H1 (cell line): ENCODE measurements at regions not wholly inside any gene's neighbourhood (a gene's known extent, or its start where the extent isn't known, plus 50 kb on each side); places are given as distances from the start of the nearest gene placed in this dataset.

ENCODE experiments used
- CTCF ChIA-PET: fragments of 300-600 bp; sonication (Branson Sonifier 250); formaldehyde crosslinking; loops from one replicate; lab custom pipeline; 2021; ENCODE audit not compliant: partially characterized antibody; lab: Charles Lee
- POLR2A ChIA-PET: fragments of 300-600 bp; sonication (Branson Sonifier 250); formaldehyde crosslinking; loops from one replicate; lab custom pipeline; 2021; ENCODE audit warnings: inconsistent platforms; ENCODE audit not compliant: partially characterized antibody; lab: Charles Lee
- DNase-seq, 2 experiments: peaks; one replicate each; pipeline versions ENCODE4 v3.0.0 to v3.0.0-alpha.2; 2010 to 2022; ENCODE audit warnings: low spot score in 2 of 2, low read depth in 1 of 2, mixed read lengths in 1 of 2
- FAIRE-seq: peaks from 2 replicates; lab custom pipeline; 2011; peaks lifted over from hg19 to GRCh38; lab: Jason Lieb, UNC
- H2AFZ ChIP-seq: 2 replicates; pipeline ENCODE4 v1.8.1; 2012; ENCODE audit warnings: low read length, inconsistent platforms
- H2AK5ac ChIP-seq: 2 replicates; pipeline ENCODE4 v1.6.1; 2013; ENCODE audit warnings: low read depth, low read length
- H2BK120ac ChIP-seq: replicated peaks from 2 replicates; pipeline ENCODE3; 2013; ENCODE audit warnings: low read depth, low read length, inconsistent platforms
- H2BK12ac ChIP-seq: 2 replicates; pipeline ENCODE4 v1.6.1; 2013; ENCODE audit warnings: low read depth, low read length
- H2BK15ac ChIP-seq: 2 replicates; pipeline ENCODE4 v1.6.1; 2013; ENCODE audit warnings: low read length
- H2BK20ac ChIP-seq: 2 replicates; pipeline ENCODE4 v1.6.1; 2013; ENCODE audit warnings: low read length
- H2BK5ac ChIP-seq: 2 replicates; pipeline ENCODE4 v1.6.1; 2013; ENCODE audit warnings: low read depth, low read length
- H3K14ac ChIP-seq: 2 replicates; pipeline ENCODE4 v1.6.1; 2013; ENCODE audit warnings: inconsistent platforms; ENCODE audit not compliant: insufficient read length
- H3K18ac ChIP-seq: 2 replicates; pipeline ENCODE4 v1.6.1; 2013; ENCODE audit warnings: low read length; ENCODE audit errors: extremely low read depth
- H3K23ac ChIP-seq: 2 replicates; pipeline ENCODE4 v1.6.1; 2013; ENCODE audit warnings: inconsistent platforms; ENCODE audit not compliant: insufficient read length
- H3K23me2 ChIP-seq: 2 replicates; pipeline ENCODE4 v1.6.1; 2013; ENCODE audit warnings: low read depth, low read length
- H3K27ac ChIP-seq: 2 replicates; pipeline ENCODE4 v1.6.1; 2011; ENCODE audit warnings: low read depth, low read length, inconsistent platforms
- H3K27me3 ChIP-seq, 4 experiments: replicated peaks in 1 of 4; 1 replicate in 1 of 4; 2 replicates in 3 of 4; pipeline versions ENCODE4 v1.6.1 to v1.8.1; 2011 to 2013; ENCODE audit warnings: low read length in 3 of 4, mild to moderate bottlenecking in 3 of 4, inconsistent platforms in 2 of 4, mixed read lengths in 2 of 4, moderate library complexity in 1 of 4; ENCODE audit not compliant: control insufficient read depth in 3 of 4, insufficient read depth in 3 of 4; ENCODE audit errors: extremely low read depth in 1 of 4
- H3K36me3 ChIP-seq, 4 experiments: 2 replicates each; pipeline versions ENCODE4 v1.6.1 to v1.8.1; 2011 to 2013; ENCODE audit warnings: mild to moderate bottlenecking in 4 of 4, low read length in 3 of 4, moderate library complexity in 2 of 4, control low read depth in 1 of 4, inconsistent platforms in 1 of 4; ENCODE audit not compliant: insufficient read depth in 4 of 4, control insufficient read depth in 2 of 4
- H3K4ac ChIP-seq: replicated peaks from 2 replicates; pipeline ENCODE3; 2013; ENCODE audit warnings: low read length, low read depth, mixed read lengths, inconsistent platforms; ENCODE audit not compliant: insufficient read length
- H3K4me1 ChIP-seq, 4 experiments: replicated peaks in 1 of 4; 1 replicate in 1 of 4; 2 replicates in 3 of 4; pipeline versions ENCODE4 v1.6.1 to v1.8.1; 2011 to 2013; ENCODE audit warnings: low read length in 3 of 4, inconsistent platforms in 2 of 4, mixed read lengths in 1 of 4; ENCODE audit not compliant: insufficient read depth in 4 of 4, control insufficient read depth in 3 of 4
- H3K4me2 ChIP-seq, 2 experiments: 2 replicates each; pipeline versions ENCODE4 v1.6.1 to v1.8.1; 2011 to 2013; ENCODE audit warnings: low read depth in 2 of 2, low read length in 2 of 2, control low read depth in 1 of 2, inconsistent platforms in 1 of 2, mild to moderate bottlenecking in 1 of 2; ENCODE audit not compliant: insufficient read depth in 1 of 2
- H3K4me3 ChIP-seq, 4 experiments: fragments of 200-600, 300-600 bp in 1 of 4; sonication (generic), shearing (Covaris generic), sonication (Bioruptor Twin) in 1 of 4; 2 replicates each; pipeline versions ENCODE4 v1.5.1 to v1.8.1; 2011 to 2016; ENCODE audit warnings: low read length in 4 of 4, low read depth in 3 of 4, control low read depth in 2 of 4, inconsistent platforms in 2 of 4, mild to moderate bottlenecking in 2 of 4, mixed read lengths in 1 of 4, moderate library complexity in 1 of 4; ENCODE audit not compliant: insufficient read depth in 2 of 4; ENCODE audit errors: extremely low read depth in 1 of 4
- H3K56ac ChIP-seq: replicated peaks from 2 replicates; pipeline ENCODE3; 2013; ENCODE audit warnings: low read depth, mild to moderate bottlenecking, mixed read lengths, low read length, inconsistent platforms; ENCODE audit not compliant: insufficient read length
- H3K79me1 ChIP-seq: 2 replicates; pipeline ENCODE4 v1.6.1; 2013; ENCODE audit warnings: low read depth, low read length, control low read depth
- H3K79me2 ChIP-seq, 2 experiments: 2 replicates each; pipeline versions ENCODE4 v1.6.1 to v1.8.1; 2012 to 2013; ENCODE audit warnings: low read length in 2 of 2, mild to moderate bottlenecking in 2 of 2, inconsistent platforms in 1 of 2; ENCODE audit not compliant: insufficient read depth in 2 of 2, control insufficient read depth in 1 of 2
- H3K9ac ChIP-seq, 4 experiments: replicated peaks in 1 of 4; 1 replicate in 1 of 4; 2 replicates in 3 of 4; pipeline versions ENCODE4 v1.6.1 to v1.8.1; 2011 to 2013; ENCODE audit warnings: low read depth in 3 of 4, low read length in 3 of 4, control low read depth in 2 of 4, mild to moderate bottlenecking in 2 of 4, moderate library complexity in 2 of 4, inconsistent platforms in 1 of 4; ENCODE audit errors: extremely low read depth in 1 of 4
- H3K9me3 ChIP-seq, 2 experiments: 2 replicates each; pipeline versions ENCODE4 v1.6.1 to v1.8.1; 2012 to 2013; ENCODE audit warnings: mild to moderate bottlenecking in 2 of 2, moderate library complexity in 2 of 2, control low read depth in 1 of 2, inconsistent platforms in 1 of 2, low read depth in 1 of 2, low read length in 1 of 2, mixed read lengths in 1 of 2; ENCODE audit not compliant: insufficient read depth in 2 of 2
- H4K20me1 ChIP-seq, 2 experiments: replicated peaks in 1 of 2; 2 replicates each; pipeline versions ENCODE3 to v1.8.1; 2011 to 2013; ENCODE audit warnings: inconsistent platforms in 2 of 2, low read length in 2 of 2, mild to moderate bottlenecking in 1 of 2; ENCODE audit not compliant: insufficient read depth in 2 of 2, control insufficient read depth in 1 of 2
- H4K5ac ChIP-seq: 2 replicates; pipeline ENCODE4 v1.6.1; 2013; ENCODE audit warnings: low read length, low read depth, mixed read lengths, inconsistent platforms; ENCODE audit not compliant: insufficient read length
- H4K8ac ChIP-seq: 2 replicates; pipeline ENCODE4 v1.8.0; 2013; ENCODE audit warnings: mild to moderate bottlenecking, moderate library complexity, low read length, inconsistent platforms; ENCODE audit not compliant: insufficient read depth; ENCODE audit errors: extremely low read depth
- H4K91ac ChIP-seq: replicated peaks from 2 replicates; pipeline ENCODE3; 2013; ENCODE audit warnings: low read length, mixed read lengths, inconsistent platforms; ENCODE audit not compliant: insufficient read length
- HDAC6 ChIP-seq: IDR thresholded peaks from one replicate; pipeline ENCODE4 v1.7.1; 2012; ENCODE audit warnings: low read depth, mild to moderate bottlenecking, inconsistent platforms, low read length, moderate library complexity
- KDM4A ChIP-seq: IDR thresholded peaks from one replicate; pipeline ENCODE4 v1.7.1; 2012; ENCODE audit warnings: low read depth, mild to moderate bottlenecking, moderate library complexity, low read length, inconsistent platforms; ENCODE audit not compliant: severe bottlenecking
- KDM5A ChIP-seq: fragments of 200-600 bp; IDR thresholded peaks from 2 replicates; pipeline ENCODE4 v1.7.1; 2012; ENCODE audit warnings: mild to moderate bottlenecking, low read length, inconsistent platforms, mixed read lengths
- SP2 ChIP-seq: IDR thresholded peaks from 2 replicates; pipeline ENCODE4 v1.6.1; 2012; ENCODE audit warnings: mild to moderate bottlenecking, low read length, inconsistent platforms
- TAF7 ChIP-seq: optimal IDR thresholded peaks from 2 replicates; pipeline ENCODE3; 2011; ENCODE audit warnings: low read depth, mild to moderate bottlenecking, inconsistent platforms, low read length, moderate library complexity, borderline replicate concordance
- ZNF274 ChIP-seq: IDR thresholded peaks from 2 replicates; pipeline ENCODE4 v1.7.0; 2012; ENCODE audit warnings: low read length, borderline replicate concordance; ENCODE audit errors: extremely low read depth
- WGBS, 2 experiments: shearing (Covaris generic) in 1 of 2; methylation state at CpG; one replicate each; pipeline versions ENCODE4 v1.1.6 to v1.1.7; 2013 to 2015; ENCODE audit warnings: low lambda C conversion rate in 2 of 2, mixed read lengths in 2 of 2, inconsistent platforms in 1 of 2, low coverage in 1 of 2, missing lambda C conversion rate in 1 of 2; ENCODE audit not compliant: insufficient replicate concordance in 2 of 2, insufficient coverage in 1 of 2, insufficient read length in 1 of 2; ENCODE audit errors: extremely low coverage in 1 of 2, missing lambda C conversion rate in 1 of 2; 5-methylcytosine and 5-hydroxymethylcytosine counted together

- no peak overlapping the region for H3K9ac ChIP-seq
- no peak for TF ChIP-seq ZNF274
- no peak for TF ChIP-seq HDAC6
- no peak for TF ChIP-seq KDM5A
- TF ChIP-seq KDM4A: no peak
- TF ChIP-seq SP2: no peak
- no peak for TF ChIP-seq TAF7
- DNase-seq (no peak), FAIRE-seq (no peak)
- CTCF ChIA-PET: no interaction called here
- H4K91ac ChIP-seq: no peak overlapping the region
- no peak overlapping the region for H2BK120ac ChIP-seq
- H3K4me3 ChIP-seq: no peak overlapping the region
- H3K27me3 ChIP-seq: peaks cover 0 to 1% (median 0%) of the 10 kb centered on the region in 4 experiments; a peak in 1 of 7 replicates
- no peak overlapping the region for H3K4ac ChIP-seq
- H3K79me2 ChIP-seq: no peaks in the 10 kb centered on the region
- no peak overlapping the region for H2BK20ac ChIP-seq
- POLR2A ChIA-PET: no interaction called here
- no peak overlapping the region for H3K4me2 ChIP-seq
- H2BK12ac ChIP-seq: no peak overlapping the region
- H3K36me3 ChIP-seq: no peaks in the 10 kb centered on the region
- H3K23ac ChIP-seq: no peak overlapping the region
- no peaks in the 10 kb centered on the region for H3K9me3 ChIP-seq
- no peak overlapping the region for H4K5ac ChIP-seq
- no peak overlapping the region for H2AK5ac ChIP-seq
- no peak overlapping the region for H2BK15ac ChIP-seq
- H2BK5ac ChIP-seq: no peak overlapping the region
- H3K14ac ChIP-seq: no peak overlapping the region
- no peaks in the 10 kb centered on the region for H3K79me1 ChIP-seq
- no peak overlapping the region for H3K56ac ChIP-seq
- H3K23me2 ChIP-seq: no peaks in the 10 kb centered on the region
- no peak overlapping the region for H3K18ac ChIP-seq
- no peaks in the 10 kb centered on the region for H3K4me1 ChIP-seq
- no peak overlapping the region for H2AFZ ChIP-seq
- H3K27ac ChIP-seq: no peak overlapping the region
- H4K20me1 ChIP-seq: no peaks in the 10 kb centered on the region
- 76% methylated on average over 3 of the region's 3 CpGs; no CpG with 5 or more reads in 1 of the 2 experiments for WGBS, 2 experiments
- no peak overlapping the region for H4K8ac ChIP-seq
Measured at GRCh38 chr3:148232389-148232788, 465.3 kb upstream of the AGTR1 start.
